ENCODE measurements at regions not wholly inside any gene's neighbourhood (a gene's known extent, or its start where the extent isn't known, plus 50 kb on each side); places are given as distances from the start of the nearest gene placed in this dataset.

GRCh38 chr15:48038221-48038620, 82.6 kb upstream of the SLC24A5 start:
- Histone ChIP-seq H3K27me3 (no peaks in the 10 kb centered on the region), H3K36me3 (replicated peaks in 1 of 2; ENCODE audit: insufficient read depth in 1 of 2, low read depth in 2 of 2) (no peaks in the 10 kb centered on the region), H3K9me3 (no peaks in the 10 kb centered on the region), H3K27ac (no peak overlapping the region), H3K4me1 (no peaks in the 10 kb centered on the region), H3K4me3 (no peak overlapping the region)
- no peak for TF ChIP-seq POLR2A (IDR thresholded peaks at IDR 0.05)
- TF ChIP-seq CTCF (IDR thresholded peaks at IDR 0.05), result no peak
- DNase-seq (no peak), ATAC-seq (no peak)
- WGBS, 2 donors, result 54 to 70% methylated on average over 2 of the region's 2 CpGs
- intact Hi-C loops (cut with DNase I), result no loop called here

- no peak for TF ChIP-seq CTCF (IDR thresholded peaks at IDR 0.05)
- TF ChIP-seq POLR2A (IDR thresholded peaks at IDR 0.05), result no peak
- no peaks in the 10 kb centered on the region for H3K9me3 ChIP-seq
- H3K4me1 ChIP-seq, result no peaks in the 10 kb centered on the region
- no peak overlapping the region for H3K27ac ChIP-seq
- ATAC-seq (no peak), DNase-seq (no peak)
- intact Hi-C loops (cut with DNase I), result no loop called here
- no peaks in the 10 kb centered on the region for H3K36me3 ChIP-seq (replicated peaks in 1 of 2; ENCODE audit: insufficient read depth in 1 of 2, low read depth in 2 of 2)
- H3K27me3 ChIP-seq, result no peaks in the 10 kb centered on the region
- WGBS, 2 donors, result 52 to 58% methylated on average over 6 of the region's 6 CpGs
- H3K4me3 ChIP-seq, result no peak overlapping the region
Observed at GRCh38 chr15:48040166-48040817, 80.5 kb upstream of the SLC24A5 start.

- Histone ChIP-seq H3K27me3 (no peaks in the 10 kb centered on the region), H3K36me3 (replicated peaks in 1 of 2; ENCODE audit: insufficient read depth in 1 of 2, low read depth in 2 of 2) (no peaks in the 10 kb centered on the region), H3K4me1 (no peaks in the 10 kb centered on the region), H3K27ac (no peak overlapping the region), H3K4me3 (no peak overlapping the region), H3K9me3 (no peaks in the 10 kb centered on the region)
- TF ChIP-seq POLR2A (IDR thresholded peaks at IDR 0.05), result no peak
- TF ChIP-seq CTCF (IDR thresholded peaks at IDR 0.05), result no peak
- WGBS, 2 donors, result 69 to 83% methylated on average over 2 of the region's 2 CpGs
- no peak for DNase-seq
- intact Hi-C loops (cut with DNase I), result no loop called here
- ATAC-seq, result no peak
Observed at GRCh38 chr15:48041454-48041853, 79.3 kb upstream of the SLC24A5 start.

- Histone ChIP-seq H3K36me3 (replicated peaks in 1 of 2; ENCODE audit: insufficient read depth in 1 of 2, low read depth in 2 of 2) (no peaks in the 10 kb centered on the region), H3K9me3 (no peaks in the 10 kb centered on the region), H3K27me3 (no peaks in the 10 kb centered on the region), H3K4me1 (no peaks in the 10 kb centered on the region), H3K4me3 (no peak overlapping the region), H3K27ac (no peak overlapping the region)
- no peak for ATAC-seq
- DNase-seq, result no peak
- intact Hi-C loops (cut with DNase I), result no loop called here
- TF ChIP-seq POLR2A (IDR thresholded peaks at IDR 0.05), result no peak
- TF ChIP-seq CTCF (IDR thresholded peaks at IDR 0.05), result no peak
- 50 to 57% methylated on average over 5 of the region's 5 CpGs for WGBS, 2 donors
Observed at GRCh38 chr15:48046813-48047438, 73.9 kb upstream of the SLC24A5 start.

- Histone ChIP-seq H3K27me3 (no peaks in the 10 kb centered on the region), H3K27ac (no peak overlapping the region), H3K9me3 (no peaks in the 10 kb centered on the region), H3K4me1 (no peaks in the 10 kb centered on the region), H3K4me3 (no peak overlapping the region), H3K36me3 (replicated peaks in 1 of 2; ENCODE audit: insufficient read depth in 1 of 2, low read depth in 2 of 2) (no peaks in the 10 kb centered on the region)
- DNase-seq (no peak), ATAC-seq (no peak)
- TF ChIP-seq POLR2A (IDR thresholded peaks at IDR 0.05) (no peak), CTCF (IDR thresholded peaks at IDR 0.05) (no peak)
- intact Hi-C loops (cut with DNase I), result no loop called here
Observed at GRCh38 chr15:48049736-48050135, 71.1 kb upstream of the SLC24A5 start.
